ENCODE measurements at regions not wholly inside any gene's neighbourhood (a gene's known extent, or its start where the extent isn't known, plus 50 kb on each side); places are given as distances from the start of the nearest gene placed in this dataset.

DNA sequence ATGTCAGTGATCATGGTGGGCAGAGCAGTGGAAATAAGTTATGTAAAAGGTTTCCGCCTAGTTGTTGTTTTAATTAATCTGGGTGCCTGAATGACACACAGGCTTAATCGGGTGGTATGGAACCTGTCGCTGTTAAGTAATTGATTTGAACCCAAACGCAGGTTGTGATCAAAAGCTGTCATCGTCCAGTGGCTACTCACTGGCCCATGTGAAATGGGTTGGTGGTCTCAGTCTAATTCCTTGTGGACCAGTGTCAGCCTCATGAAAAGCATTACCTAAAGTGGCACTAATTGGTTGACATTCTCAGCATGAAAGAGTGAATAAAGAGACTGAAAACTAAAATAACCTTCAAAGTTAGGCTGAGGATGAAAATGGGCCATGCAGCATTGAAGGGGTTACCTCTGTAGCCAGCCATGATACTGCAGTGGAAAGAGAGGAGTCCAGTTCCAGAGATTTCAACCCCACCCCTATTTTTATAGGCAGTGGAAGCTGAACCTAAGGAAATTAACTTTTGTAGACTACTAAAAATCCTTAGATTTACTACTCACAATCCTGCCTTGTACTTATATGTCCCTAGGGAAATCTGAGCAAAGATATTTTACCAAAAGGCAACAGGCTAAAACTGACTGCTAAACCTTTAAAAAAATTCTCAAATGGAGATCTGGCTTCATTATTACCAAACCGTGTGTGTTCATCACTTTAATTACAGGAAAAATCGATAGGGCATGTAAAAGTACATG, 251.7 kb upstream of the TENM3 start:
- POLR2A ChIA-PET (ENCODE audit: low non-redundant PET) = no interaction called here
- H3K36me3 ChIP-seq (ENCODE audit: insufficient read depth, low read length, poor library complexity, severe bottlenecking) = no peaks in the 10 kb centered on the region
- H3K9me3 ChIP-seq (ENCODE audit: low read depth, low read length, poor library complexity, severe bottlenecking) = no peaks in the 10 kb centered on the region
- no peaks in the 10 kb centered on the region for H3K4me1 ChIP-seq (ENCODE audit: insufficient read depth, low read length, poor library complexity, severe bottlenecking)
- intact Hi-C loops (cut with micrococcal nuclease; ENCODE audit: unreplicated experiment) = no loop called here
- H3K27me3 ChIP-seq (replicated peaks; ENCODE audit: insufficient read depth, low read depth, low read length, poor library complexity) = peaks cover 83% of the 10 kb centered on the region
- H3K27ac ChIP-seq (ENCODE audit: low read depth, low read length, poor library complexity, severe bottlenecking) = no peak overlapping the region
- no peak overlapping the region for H3K4me3 ChIP-seq (ENCODE audit: low read depth, low read length, poor library complexity, severe bottlenecking)
- DNase-seq (ENCODE audit: low spot score) = no peak
- CTCF ChIA-PET = no interaction called here
- TF ChIP-seq, protein P1, sequence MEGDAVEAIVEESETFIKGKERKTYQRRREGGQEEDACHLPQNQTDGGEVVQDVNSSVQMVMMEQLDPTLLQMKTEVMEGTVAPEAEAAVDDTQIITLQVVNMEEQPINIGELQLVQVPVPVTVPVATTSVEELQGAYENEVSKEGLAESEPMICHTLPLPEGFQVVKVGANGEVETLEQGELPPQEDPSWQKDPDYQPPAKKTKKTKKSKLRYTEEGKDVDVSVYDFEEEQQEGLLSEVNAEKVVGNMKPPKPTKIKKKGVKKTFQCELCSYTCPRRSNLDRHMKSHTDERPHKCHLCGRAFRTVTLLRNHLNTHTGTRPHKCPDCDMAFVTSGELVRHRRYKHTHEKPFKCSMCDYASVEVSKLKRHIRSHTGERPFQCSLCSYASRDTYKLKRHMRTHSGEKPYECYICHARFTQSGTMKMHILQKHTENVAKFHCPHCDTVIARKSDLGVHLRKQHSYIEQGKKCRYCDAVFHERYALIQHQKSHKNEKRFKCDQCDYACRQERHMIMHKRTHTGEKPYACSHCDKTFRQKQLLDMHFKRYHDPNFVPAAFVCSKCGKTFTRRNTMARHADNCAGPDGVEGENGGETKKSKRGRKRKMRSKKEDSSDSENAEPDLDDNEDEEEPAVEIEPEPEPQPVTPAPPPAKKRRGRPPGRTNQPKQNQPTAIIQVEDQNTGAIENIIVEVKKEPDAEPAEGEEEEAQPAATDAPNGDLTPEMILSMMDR (conservative IDR thresholded peaks at IDR 0.05; ENCODE audit: low read depth, low read length) = no peak
- no peak for TF ChIP-seq EZH2 (IDR thresholded peaks at IDR 0.05; ENCODE audit: borderline replicate concordance, low read depth, low read length, poor library complexity, severe bottlenecking)
- no TSS peak for BruUV-seq (replicated peaks)

DNA sequence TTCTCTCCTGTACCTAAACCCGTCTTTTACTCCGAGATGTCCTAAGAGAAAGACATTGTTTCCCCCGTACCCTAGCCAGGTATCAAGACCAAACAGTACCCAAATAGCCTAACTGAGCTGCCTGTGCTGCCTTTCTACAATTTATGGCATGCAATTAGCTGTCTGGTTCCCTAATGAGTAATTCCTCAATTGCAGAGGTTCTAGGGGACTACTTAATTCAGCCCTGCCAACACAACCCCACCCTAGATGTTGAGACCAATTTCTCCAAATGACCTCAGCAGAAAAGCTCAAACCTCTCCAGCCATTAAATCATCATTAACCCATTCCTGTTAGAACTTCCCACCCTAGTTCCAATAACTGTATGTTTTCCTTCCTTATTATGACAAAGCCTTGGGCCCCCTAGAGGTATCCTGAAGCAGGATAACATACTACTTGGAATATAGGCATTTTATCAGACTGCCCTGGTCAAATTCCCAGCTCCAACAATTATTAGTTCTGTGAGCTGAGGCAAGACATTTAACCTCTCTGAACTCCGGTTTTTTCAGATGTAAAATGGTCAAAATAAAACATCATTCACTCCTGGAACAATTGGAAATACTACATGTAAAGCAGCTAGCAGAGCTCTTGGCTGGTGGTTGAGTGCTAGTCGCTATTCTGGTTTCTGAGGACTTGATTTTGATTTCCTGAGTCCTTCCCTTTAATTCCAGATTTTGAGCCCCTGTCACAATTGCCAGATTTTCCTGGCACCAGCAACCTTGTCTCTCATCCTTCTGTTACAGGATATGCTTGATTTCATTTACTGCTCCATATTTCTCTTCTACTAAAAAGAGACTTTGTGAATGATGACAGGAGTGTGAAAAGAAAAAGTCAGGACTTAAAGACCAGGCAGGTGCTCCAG, 244.6 kb upstream of the TENM3 start:
- no peaks in the 10 kb centered on the region for H3K36me3 ChIP-seq (ENCODE audit: insufficient read depth, low read length, poor library complexity, severe bottlenecking)
- no peak for DNase-seq (ENCODE audit: low spot score)
- no peaks in the 10 kb centered on the region for H3K9me3 ChIP-seq (ENCODE audit: low read depth, low read length, poor library complexity, severe bottlenecking)
- H3K27me3 ChIP-seq (replicated peaks; ENCODE audit: insufficient read depth, low read depth, low read length, poor library complexity) = peaks cover 85% of the 10 kb centered on the region
- TF ChIP-seq, protein P1 (conservative IDR thresholded peaks at IDR 0.05; ENCODE audit: low read depth, low read length) = peak; percentile 24; the same call in 1 of the 2 replicates
- TF ChIP-seq EZH2 (IDR thresholded peaks at IDR 0.05; ENCODE audit: borderline replicate concordance, low read depth, low read length, poor library complexity, severe bottlenecking) = no peak
- ChIA-PET CTCF (interaction anchor here (0.6 kb wide), 1 partner anchor 145 kb away, joined by 3 read pairs; no protein-coding TSS in a partner anchor), POLR2A (ENCODE audit: low non-redundant PET) (no interaction called here)
- H3K4me1 ChIP-seq (ENCODE audit: insufficient read depth, low read length, poor library complexity, severe bottlenecking) = no peaks in the 10 kb centered on the region
- intact Hi-C loops (cut with micrococcal nuclease; ENCODE audit: unreplicated experiment) = no loop called here
- H3K4me3 ChIP-seq (ENCODE audit: low read depth, low read length, poor library complexity, severe bottlenecking) = no peak overlapping the region
- BruUV-seq (replicated peaks) = no TSS peak
- H3K27ac ChIP-seq (ENCODE audit: low read depth, low read length, poor library complexity, severe bottlenecking) = no peak overlapping the region

DNA sequence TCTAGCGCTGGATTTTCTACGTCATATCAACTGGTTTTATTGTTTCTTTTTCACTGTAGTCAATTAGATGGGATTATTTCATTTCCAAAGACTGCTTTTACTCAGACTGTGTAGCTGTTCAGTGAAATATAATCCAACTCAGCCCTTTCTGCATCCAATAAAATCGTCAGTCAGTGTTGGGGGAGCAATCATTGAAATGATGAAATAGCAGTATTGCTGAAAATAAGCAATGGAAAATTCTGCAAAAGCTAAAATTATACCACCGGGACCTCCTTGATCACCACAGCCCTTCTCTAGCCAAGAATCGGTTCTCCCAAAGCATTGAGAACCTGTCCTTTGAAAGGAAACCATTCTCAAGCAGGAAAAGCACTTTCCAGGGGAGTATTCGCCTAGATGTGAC, 243.1 kb upstream of the TENM3 start:
- POLR2A ChIA-PET (ENCODE audit: low non-redundant PET) = no interaction called here
- Histone ChIP-seq H3K36me3 (ENCODE audit: insufficient read depth, low read length, poor library complexity, severe bottlenecking) (no peaks in the 10 kb centered on the region), H3K27ac (ENCODE audit: low read depth, low read length, poor library complexity, severe bottlenecking) (no peak overlapping the region), H3K4me3 (ENCODE audit: low read depth, low read length, poor library complexity, severe bottlenecking) (no peak overlapping the region), H3K27me3 (replicated peaks; ENCODE audit: insufficient read depth, low read depth, low read length, poor library complexity) (peaks cover 75% of the 10 kb centered on the region), H3K9me3 (ENCODE audit: low read depth, low read length, poor library complexity, severe bottlenecking) (no peaks in the 10 kb centered on the region), H3K4me1 (ENCODE audit: insufficient read depth, low read length, poor library complexity, severe bottlenecking) (no peaks in the 10 kb centered on the region)
- no peak for DNase-seq (ENCODE audit: low spot score)
- TF ChIP-seq, protein P1 (conservative IDR thresholded peaks at IDR 0.05; ENCODE audit: low read depth, low read length) = no peak
- no peak for TF ChIP-seq EZH2 (IDR thresholded peaks at IDR 0.05; ENCODE audit: borderline replicate concordance, low read depth, low read length, poor library complexity, severe bottlenecking)
- CTCF ChIA-PET = interaction anchor here (0.6 kb wide), 1 partner anchor 250 kb away, joined by 9 read pairs; no protein-coding TSS in a partner anchor
- BruUV-seq (replicated peaks) = no TSS peak
- intact Hi-C loops (cut with micrococcal nuclease; ENCODE audit: unreplicated experiment) = no loop called here
